Coronary artery (tissue), 2 donors: ENCODE measurements at regions not wholly inside any gene's neighbourhood (a gene's known extent, or its start where the extent isn't known, plus 50 kb on each side); places are given as distances from the start of the nearest gene placed in this dataset.

Source experiments
- DNase-seq: peaks from one replicate; pipeline ENCODE4 v3.0.0-alpha.2; 2017; ENCODE audit warnings: low spot score
- H3K27ac ChIP-seq, 2 donors: fragments of 200-600 bp; sonication (generic); one replicate each; pipeline ENCODE4 v1.5.1; 2016 to 2019
- H3K4me3 ChIP-seq: fragments of 200-600 bp; sonication (generic); 2 replicates; pipeline ENCODE4 v1.5.1; 2016; ENCODE audit warnings: mild to moderate bottlenecking, moderate library complexity
- CTCF ChIP-seq: fragments of 200-600 bp; sonication (generic); IDR thresholded peaks from one replicate; pipeline ENCODE4 v1.5.1; 2019; ENCODE audit warnings: antibody characterized with exemption

- no peak for DNase-seq
- H3K27ac ChIP-seq: no peak overlapping the region
- TF ChIP-seq CTCF: no peak
- H3K4me3 ChIP-seq: no peak overlapping the region
These were observed 1461.4 kb upstream of the CDH9 start for GRCh38 chr5:28499766-28500290.

GRCh38 chr5:28495876-28496275, 1457.5 kb upstream of the CDH9 start:
- H3K27ac ChIP-seq: no peak overlapping the region
- no peak overlapping the region for H3K4me3 ChIP-seq
- DNase-seq: no peak
- TF ChIP-seq CTCF: no peak

- no peak for DNase-seq
- no peak for TF ChIP-seq CTCF
- H3K4me3 ChIP-seq: no peak overlapping the region
- no peak overlapping the region for H3K27ac ChIP-seq
These were observed 1455.1 kb upstream of the CDH9 start for GRCh38 chr5:28493456-28493855.

GRCh38 chr5:28488752-28489151, 1450.4 kb upstream of the CDH9 start:
- no peak overlapping the region for H3K4me3 ChIP-seq
- no peak overlapping the region for H3K27ac ChIP-seq
- no peak for DNase-seq
- TF ChIP-seq CTCF: no peak

- Histone ChIP-seq H3K4me3 (no peak overlapping the region), H3K27ac (no peak overlapping the region)
- no peak for TF ChIP-seq CTCF
- no peak for DNase-seq
These were observed 1445.1 kb upstream of the CDH9 start for GRCh38 chr5:28483327-28484025.

GRCh38 chr5:28473531-28474107, 1435.2 kb upstream of the CDH9 start:
- TF ChIP-seq CTCF: no peak
- no peak overlapping the region for H3K27ac ChIP-seq
- no peak overlapping the region for H3K4me3 ChIP-seq
- no peak for DNase-seq

- no peak for TF ChIP-seq CTCF
- H3K27ac ChIP-seq: no peak overlapping the region
- H3K4me3 ChIP-seq: no peak overlapping the region
- no peak for DNase-seq
These were observed 1429.8 kb upstream of the CDH9 start for GRCh38 chr5:28468166-28468565.
